ENCODE measurements at regions not wholly inside any gene's neighbourhood (a gene's known extent, or its start where the extent isn't known, plus 50 kb on each side); places are given as distances from the start of the nearest gene placed in this dataset.

DNA sequence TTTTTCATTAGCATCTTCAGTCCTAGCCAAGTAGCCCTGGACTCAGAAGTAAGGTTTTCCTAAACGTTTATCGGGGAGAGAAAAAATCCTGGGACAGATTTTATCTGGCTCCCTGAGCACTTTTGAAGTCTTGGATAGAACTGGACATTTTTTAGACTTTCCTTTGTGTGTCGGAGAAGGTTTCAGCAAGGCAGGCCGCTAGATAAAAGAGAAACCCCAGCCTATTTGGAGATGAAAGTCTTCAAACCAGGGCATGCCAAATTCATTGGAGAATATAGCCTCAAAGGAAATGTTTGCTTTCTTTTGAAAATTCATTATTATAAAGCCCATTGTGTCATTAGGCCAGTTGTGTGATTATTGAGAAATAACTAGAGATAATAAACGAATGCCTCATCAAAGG, 228.1 kb downstream of the BAMBI start:
- TF ChIP-seq, protein P1, sequence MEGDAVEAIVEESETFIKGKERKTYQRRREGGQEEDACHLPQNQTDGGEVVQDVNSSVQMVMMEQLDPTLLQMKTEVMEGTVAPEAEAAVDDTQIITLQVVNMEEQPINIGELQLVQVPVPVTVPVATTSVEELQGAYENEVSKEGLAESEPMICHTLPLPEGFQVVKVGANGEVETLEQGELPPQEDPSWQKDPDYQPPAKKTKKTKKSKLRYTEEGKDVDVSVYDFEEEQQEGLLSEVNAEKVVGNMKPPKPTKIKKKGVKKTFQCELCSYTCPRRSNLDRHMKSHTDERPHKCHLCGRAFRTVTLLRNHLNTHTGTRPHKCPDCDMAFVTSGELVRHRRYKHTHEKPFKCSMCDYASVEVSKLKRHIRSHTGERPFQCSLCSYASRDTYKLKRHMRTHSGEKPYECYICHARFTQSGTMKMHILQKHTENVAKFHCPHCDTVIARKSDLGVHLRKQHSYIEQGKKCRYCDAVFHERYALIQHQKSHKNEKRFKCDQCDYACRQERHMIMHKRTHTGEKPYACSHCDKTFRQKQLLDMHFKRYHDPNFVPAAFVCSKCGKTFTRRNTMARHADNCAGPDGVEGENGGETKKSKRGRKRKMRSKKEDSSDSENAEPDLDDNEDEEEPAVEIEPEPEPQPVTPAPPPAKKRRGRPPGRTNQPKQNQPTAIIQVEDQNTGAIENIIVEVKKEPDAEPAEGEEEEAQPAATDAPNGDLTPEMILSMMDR (conservative IDR thresholded peaks at IDR 0.05; ENCODE audit: low read length), result no peak
- no peak for TF ChIP-seq EZH2phosphoT487 (IDR thresholded peaks at IDR 0.05; ENCODE audit: borderline replicate concordance)

Data from Loucy (cell line).